NCI-H2227 treated with DMSO at 0.1 percent for 48 hours (cell line): ENCODE measurements at regions not wholly inside any gene's neighbourhood (a gene's known extent, or its start where the extent isn't known, plus 50 kb on each side); places are given as distances from the start of the nearest gene placed in this dataset.
A peak's percentile ranks its signal among the peaks of the same experiment; 100 is the strongest.
"Not testable (repeated sequence)": the region's sequence is repeated elsewhere in the genome, so short reads cannot be mapped to it uniquely, and the experiment has no call there.

Experiments
- DNase-seq: peaks from one replicate; lab custom pipeline; 2025; lab: John Stamatoyannopoulos, UW

- no peak for DNase-seq
Observed at GRCh38 chr5:66348387-66349125, 204.5 kb downstream of the SREK1 start.

GRCh38 chr5:66351813-66352212, 207.7 kb downstream of the SREK1 start:
- DNase-seq, result no peak

GRCh38 chr5:66353186-66353585, 209.1 kb downstream of the SREK1 start:
- DNase-seq, result no peak

- DNase-seq, result no peak
Observed at GRCh38 chr5:66354422-66354821, 210.3 kb downstream of the SREK1 start.

- no peak for DNase-seq
Observed at GRCh38 chr5:66356011-66356565, 212.0 kb downstream of the SREK1 start.

- DNase-seq, result no peak
Observed at GRCh38 chr5:66358741-66359140, 214.6 kb downstream of the SREK1 start.

GRCh38 chr5:66361070-66361469, 217.0 kb downstream of the SREK1 start:
- no peak for DNase-seq

GRCh38 chr5:66362046-66362445, 217.9 kb downstream of the SREK1 start:
- no peak for DNase-seq

GRCh38 chr5:66362687-66363086, 218.6 kb downstream of the SREK1 start:
- no peak for DNase-seq

- no peak for DNase-seq
Observed at GRCh38 chr5:66363097-66363496, 219.0 kb downstream of the SREK1 start.

GRCh38 chr5:66364186-66364585, 220.1 kb downstream of the SREK1 start:
- no peak for DNase-seq

- DNase-seq, result no peak
Observed at GRCh38 chr5:66365981-66366380, 221.9 kb downstream of the SREK1 start.

GRCh38 chr5:66367814-66368541, 223.9 kb downstream of the SREK1 start:
- DNase-seq, result no peak

- no peak for DNase-seq
Observed at GRCh38 chr5:66368811-66369210, 224.7 kb downstream of the SREK1 start.

GRCh38 chr5:66377747-66378146, 218.4 kb upstream of the MAST4 start:
- DNase-seq, result no peak

- DNase-seq, result no peak
Observed at GRCh38 chr5:66378407-66378806, 217.8 kb upstream of the MAST4 start.

- DNase-seq, result no peak
Observed at GRCh38 chr5:66382152-66382551, 214.0 kb upstream of the MAST4 start.

GRCh38 chr5:66405145-66405544, 191.0 kb upstream of the MAST4 start:
- not testable (repeated sequence) for DNase-seq

GRCh38 chr5:66406761-66407336, 189.3 kb upstream of the MAST4 start:
- no peak for DNase-seq

GRCh38 chr5:66407765-66408164, 188.4 kb upstream of the MAST4 start:
- no peak for DNase-seq

- no peak for DNase-seq
Observed at GRCh38 chr5:66408576-66408975, 187.6 kb upstream of the MAST4 start.

- peak; percentile 48 for DNase-seq
Observed at GRCh38 chr5:66410122-66410521, 186.1 kb upstream of the MAST4 start.

GRCh38 chr5:66411701-66412100, 184.5 kb upstream of the MAST4 start:
- no peak for DNase-seq
